ENCODE measurements at regions not wholly inside any gene's neighbourhood (a gene's known extent, or its start where the extent isn't known, plus 50 kb on each side); places are given as distances from the start of the nearest gene placed in this dataset.
"Not testable (repeated sequence)": the region's sequence is repeated elsewhere in the genome, so short reads cannot be mapped to it uniquely, and the experiment has no call there.

DNA sequence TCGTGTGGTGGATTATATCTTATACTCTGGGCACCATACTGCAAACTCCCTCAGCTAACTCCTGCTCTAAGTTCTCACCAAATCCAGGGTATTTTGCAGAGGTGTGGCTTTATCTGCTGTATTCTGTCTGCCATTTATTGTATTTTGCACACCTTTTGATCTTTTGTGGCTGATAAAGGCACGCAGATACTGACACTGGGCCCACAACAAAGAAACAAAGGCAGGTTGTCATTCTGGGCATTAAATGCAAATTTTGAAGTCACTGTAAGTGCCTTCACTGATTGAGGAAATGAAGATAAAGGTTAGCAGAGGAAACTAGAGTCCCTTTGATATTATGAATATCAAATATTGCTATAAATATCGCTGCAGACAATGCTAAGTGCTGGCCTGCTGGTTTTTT is 265.8 kb upstream of the MEIS1 start:
- DNase-seq: no peak

- no peak for DNase-seq
Measured at GRCh38 chr2:66164470-66164869, 270.5 kb upstream of the MEIS1 start.

DNA sequence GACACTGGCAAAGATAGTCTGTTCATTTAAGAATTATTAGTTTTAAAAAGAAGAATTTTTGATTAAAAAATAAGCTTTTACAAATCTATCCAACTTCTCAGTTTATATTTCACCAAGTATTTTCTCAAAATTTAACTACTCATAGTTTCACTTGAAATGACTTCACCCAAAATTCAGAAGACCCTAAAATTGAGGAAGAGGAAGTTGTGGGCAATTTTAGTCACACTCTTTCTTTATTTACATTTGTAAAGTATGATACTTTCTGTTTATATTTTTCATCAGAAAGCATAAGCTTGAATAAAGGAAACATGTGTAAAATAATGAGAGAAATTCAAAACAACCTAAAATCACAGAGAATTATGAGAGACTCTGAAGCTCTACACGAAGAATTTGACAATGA is 278.8 kb upstream of the MEIS1 start:
- DNase-seq: no peak

DNA sequence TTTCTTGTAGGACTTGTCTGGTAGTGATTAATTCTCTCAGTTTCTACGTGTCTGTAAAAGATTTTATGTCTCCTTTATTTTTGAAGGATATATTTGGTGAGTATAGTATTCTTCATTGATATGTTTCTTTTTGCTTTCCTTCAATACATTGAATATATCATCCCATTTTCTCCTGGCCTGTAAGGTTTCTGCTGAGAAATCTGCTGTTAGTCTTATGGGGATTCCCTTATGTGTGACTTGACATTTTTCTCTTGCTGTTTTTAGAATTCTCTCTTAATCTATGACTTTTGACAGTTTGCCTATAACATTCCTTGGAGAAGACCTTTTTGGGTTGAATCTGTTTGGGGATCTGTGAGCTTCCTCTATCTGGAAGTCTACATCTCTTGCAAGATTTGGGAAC is 281.0 kb upstream of the MEIS1 start:
- no peak for DNase-seq

DNA sequence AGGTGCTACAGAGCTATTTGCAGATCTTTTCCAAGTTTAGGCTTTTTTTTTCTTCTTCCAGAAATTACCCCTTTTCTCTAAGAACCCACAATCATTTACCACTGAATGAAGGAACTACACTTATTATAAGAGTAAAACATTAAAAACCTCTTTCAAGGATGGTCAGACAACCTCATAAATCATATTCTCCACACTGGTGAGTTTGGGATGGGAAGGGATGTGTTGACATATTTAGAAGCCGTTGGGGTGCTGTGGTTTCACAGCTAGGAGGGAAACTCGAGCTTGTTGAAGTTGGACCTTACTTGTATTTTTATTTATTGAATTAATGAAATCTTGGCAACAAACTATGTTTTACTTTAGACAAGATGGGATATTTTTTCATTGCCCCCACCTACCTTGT is 289.4 kb upstream of the MEIS1 start:
- DNase-seq: peak; percentile 9

DNA sequence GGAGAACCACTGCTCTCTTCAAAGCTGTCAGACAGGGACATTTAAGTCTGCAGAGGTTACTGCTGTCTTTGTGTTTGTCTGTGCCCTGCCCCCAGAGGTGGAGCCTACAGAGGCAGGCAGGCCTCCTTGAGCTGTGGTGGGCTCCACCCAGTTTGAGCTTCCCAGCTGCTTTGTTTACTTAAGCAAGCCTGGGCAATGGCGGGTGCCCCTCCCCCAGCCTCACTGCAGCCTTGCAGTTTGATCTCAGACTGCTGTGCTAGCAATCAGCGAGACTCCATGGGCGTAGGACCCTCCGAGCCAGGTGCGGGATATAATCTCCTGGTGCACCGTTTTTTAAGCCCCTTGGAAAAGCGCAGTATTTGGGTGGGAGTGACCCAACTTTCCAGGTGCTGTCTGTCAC is 290.6 kb upstream of the MEIS1 start:
- not testable (repeated sequence) for DNase-seq

DNA sequence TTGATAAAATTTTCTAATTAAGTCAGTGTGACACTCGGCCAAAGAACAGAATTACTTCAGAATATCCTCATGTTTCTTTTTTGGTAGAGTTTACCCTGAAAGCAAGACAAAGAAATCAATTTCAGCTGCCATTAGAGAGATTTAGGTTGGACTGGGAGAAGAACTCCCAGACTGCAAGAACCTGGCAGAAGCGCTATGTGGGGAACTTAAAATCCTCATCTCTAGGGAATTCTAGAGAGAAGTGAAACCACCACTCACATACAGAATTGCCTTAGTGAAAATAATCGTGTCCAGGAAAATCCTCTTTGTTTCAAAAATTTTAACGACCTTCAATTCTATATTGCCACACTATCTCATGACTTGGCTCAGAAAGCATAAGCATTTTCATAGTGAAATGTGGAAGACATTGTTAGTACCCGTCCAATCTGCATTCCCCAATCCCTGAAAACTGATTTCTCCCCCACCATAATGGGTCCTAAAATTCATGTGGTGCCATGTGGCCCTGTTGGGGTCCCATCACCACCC is 297.3 kb upstream of the MEIS1 start:
- no peak for DNase-seq

DNA sequence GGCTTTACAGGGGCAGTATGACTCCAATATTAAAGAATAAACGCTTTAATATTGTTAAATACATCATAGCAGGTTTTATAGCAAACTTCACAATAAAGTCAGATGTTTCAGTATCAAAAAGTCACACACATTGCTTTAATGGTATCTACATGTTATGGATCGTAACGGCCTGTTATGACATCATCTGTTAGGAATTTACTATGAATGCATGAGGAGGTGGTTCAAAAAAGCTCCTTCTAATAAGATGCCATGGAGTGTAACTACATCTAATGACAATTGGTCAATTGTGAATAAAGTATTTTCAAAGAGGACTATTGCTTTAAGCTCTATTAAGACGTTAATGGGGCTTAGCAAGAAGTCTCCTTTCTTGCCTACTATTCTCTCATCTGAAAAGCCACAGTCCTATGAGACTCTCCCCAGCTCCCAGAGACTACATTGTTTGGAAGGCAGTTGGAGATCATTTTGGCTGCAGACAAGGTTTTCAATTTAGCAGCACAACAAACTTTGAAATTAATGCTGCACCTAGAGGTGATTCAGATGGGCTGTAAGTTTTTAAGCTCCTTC is 300.7 kb upstream of the MEIS1 start:
- DNase-seq: no peak

DNA sequence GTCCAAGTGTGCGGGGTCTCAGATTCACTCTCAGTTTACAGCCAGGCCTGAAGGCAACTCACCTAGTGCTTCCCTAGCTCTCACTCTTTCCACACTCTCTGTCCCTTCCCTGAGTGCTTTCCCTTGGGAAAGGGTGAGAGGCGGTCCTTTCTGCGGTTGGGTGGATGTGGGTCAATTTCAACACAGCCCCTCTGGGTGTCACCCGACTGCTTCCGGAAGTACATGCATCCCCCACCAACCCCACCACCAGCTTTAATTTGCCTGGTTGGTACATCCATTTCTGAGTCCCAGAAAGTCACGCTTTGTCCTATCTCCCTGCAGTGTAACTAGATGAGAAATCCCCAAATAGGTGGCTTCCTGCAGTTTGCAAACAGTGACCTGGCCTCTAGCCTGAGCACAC is 307.3 kb upstream of the MEIS1 start:
- DNase-seq: peak; percentile 93

DNA sequence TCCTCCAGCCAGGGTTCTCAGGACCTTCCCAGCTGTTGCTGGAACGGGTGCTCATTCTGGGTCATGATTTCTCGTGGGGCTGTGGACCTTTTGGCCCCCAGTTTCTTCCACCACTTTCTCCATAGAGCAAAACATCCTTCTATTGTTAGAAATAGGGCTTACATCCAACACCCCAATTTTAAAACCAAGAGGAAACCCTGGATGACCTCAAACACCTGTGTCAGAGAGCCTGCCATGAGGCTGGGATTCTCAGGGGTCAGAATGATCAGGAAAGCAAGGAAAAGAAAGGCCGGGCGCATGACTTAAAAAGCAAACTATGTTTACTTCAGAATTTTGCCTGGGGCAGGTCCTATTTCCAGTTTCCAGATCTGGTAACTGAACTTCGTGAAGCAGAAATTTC is 307.9 kb upstream of the MEIS1 start:
- peak; percentile 8 for DNase-seq

DNA sequence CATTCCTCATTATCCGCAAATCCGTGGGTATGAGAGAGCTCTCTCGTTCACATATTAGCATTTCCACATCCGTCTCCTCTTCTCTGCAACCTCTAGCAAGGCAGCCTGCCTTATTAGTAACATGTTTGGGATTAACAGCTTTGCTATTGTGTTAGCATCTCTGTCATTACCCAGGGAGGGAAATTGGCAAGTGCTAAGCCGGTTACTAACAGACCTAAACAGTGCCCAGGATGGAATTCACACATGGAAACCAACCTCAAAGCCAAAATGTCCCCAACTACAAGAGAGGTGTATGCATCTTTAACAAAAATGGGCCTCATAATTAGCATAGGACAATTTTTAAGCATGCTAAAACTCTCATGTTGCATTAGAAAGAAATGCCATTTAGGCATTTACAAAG is 309.0 kb upstream of the MEIS1 start:
- DNase-seq: no peak

- DNase-seq: no peak
Measured at GRCh38 chr2:66122516-66122915, 312.4 kb upstream of the MEIS1 start.

GRCh38 chr2:66121946-66122345 is 313.0 kb upstream of the MEIS1 start:
- no peak for DNase-seq

- no peak for DNase-seq
Measured at GRCh38 chr2:66113988-66114625, 320.8 kb upstream of the MEIS1 start.

DNA sequence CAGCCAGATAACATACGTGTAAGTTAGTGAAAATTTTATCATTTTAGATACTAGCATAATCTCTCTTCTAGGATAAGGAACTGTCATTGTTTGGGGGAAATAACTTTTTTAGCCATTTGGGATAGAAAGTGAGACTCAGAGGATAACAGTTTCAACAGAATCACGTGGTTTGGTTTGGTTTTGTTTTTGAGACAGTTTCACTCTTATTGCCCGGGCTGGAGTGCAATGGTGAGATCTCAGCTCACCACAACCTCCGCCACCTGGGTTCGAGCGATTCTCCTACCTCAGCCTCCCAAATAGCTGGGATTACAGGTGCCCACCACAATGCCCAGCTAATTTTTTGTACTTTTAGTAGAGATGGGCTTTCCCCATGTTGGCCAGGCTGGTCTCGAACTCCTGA is 323.2 kb upstream of the MEIS1 start:
- no peak for DNase-seq

GRCh38 chr2:66110608-66111007 is 324.3 kb upstream of the MEIS1 start:
- DNase-seq: no peak

DNA sequence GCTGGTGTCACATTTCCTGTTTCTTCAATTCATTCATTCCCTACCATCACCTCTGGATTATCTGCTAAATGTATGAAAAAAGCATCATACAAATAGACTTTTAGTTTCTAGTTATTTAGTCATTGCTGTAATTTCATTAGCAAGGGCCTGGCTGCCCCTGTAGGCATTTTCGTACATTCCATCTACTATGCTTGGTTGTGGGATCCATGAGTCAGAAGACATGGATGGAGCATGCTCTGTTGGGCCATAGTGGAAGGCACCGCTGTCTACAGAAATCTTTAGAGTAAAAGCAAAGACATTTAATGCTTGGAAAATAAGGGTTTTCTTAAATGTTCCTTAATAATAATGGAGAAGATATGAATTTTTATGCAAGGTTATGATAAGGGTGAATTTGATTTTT is 324.8 kb upstream of the MEIS1 start:
- no peak for DNase-seq

- no peak for DNase-seq
Measured at GRCh38 chr2:66109419-66109818, 325.5 kb upstream of the MEIS1 start.

- DNase-seq: no peak
Measured at GRCh38 chr2:66105066-66105753, 329.7 kb upstream of the MEIS1 start.

DNA sequence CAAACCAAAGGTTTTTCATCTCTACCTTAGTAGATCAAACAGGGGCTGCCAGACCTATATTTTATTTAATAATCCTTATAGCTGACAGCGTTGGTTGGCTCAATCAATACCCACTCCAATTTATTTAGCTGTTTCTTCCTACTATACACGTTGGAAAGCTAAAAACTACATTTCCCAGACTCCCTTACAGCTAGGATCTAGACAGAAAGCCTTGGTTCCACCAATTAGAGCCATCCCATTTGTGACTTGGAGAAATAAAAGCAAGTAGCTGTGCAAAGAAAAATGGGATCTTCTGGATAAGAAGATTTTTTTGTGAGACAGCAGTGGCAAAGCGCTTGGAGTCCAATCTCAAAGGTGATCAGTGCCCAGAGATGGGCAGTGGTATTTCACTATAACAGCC is 331.3 kb upstream of the MEIS1 start:
- no peak for DNase-seq

GRCh38 chr2:66101206-66101605 is 333.7 kb upstream of the MEIS1 start:
- no peak for DNase-seq

DNA sequence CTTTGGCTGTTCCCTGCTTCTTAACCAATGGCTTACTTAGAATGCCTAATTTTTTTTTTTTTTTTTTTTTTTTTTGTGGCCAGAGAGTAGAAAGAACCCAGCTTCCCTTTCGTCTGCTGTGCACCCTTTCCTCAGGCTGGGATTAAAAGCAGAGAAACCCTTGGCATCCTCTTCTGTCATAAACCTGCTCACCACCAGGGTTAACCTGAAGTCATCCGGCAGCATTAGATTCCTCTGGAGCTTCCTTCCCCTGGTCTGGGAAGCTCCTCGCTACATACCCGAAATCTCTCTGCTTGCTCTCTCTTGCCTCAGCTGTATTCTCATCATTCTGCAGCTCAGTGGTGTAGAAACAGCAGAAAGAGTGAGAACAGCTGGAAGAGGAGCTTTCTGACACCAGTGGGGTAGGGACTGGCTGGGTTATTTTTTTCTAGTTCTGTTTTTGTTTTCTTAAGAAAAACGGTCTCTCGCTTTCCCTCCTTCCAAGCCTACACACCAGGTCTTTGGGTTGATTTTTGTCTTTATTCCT is 339.0 kb upstream of the MEIS1 start:
- no peak for DNase-seq

GRCh38 chr2:66094689-66095088 is 340.2 kb upstream of the MEIS1 start:
- DNase-seq: not testable (repeated sequence)

- no peak for DNase-seq
Measured at GRCh38 chr2:66093371-66093770, 341.6 kb upstream of the MEIS1 start.
